Keratinocyte (primary cell): ENCODE measurements at regions not wholly inside any gene's neighbourhood (a gene's known extent, or its start where the extent isn't known, plus 50 kb on each side); places are given as distances from the start of the nearest gene placed in this dataset.

Source experiments
- DNase-seq: peaks from one replicate; pipeline ENCODE4 v3.0.0-alpha.2; 2011; ENCODE audit warnings: low read depth, missing footprints, low spot score
- FAIRE-seq: peaks from 2 replicates; lab custom pipeline; 2011; peaks lifted over from hg19 to GRCh38; lab: Jason Lieb, UNC
- H2AFZ ChIP-seq: 2 replicates; pipeline ENCODE4 v1.6.0; 2012; ENCODE audit warnings: low read length, control low read depth, inconsistent platforms; ENCODE audit not compliant: control insufficient read depth
- H3K27ac ChIP-seq: 2 replicates; pipeline ENCODE4 v1.5.1; 2011; ENCODE audit warnings: low read length; ENCODE audit not compliant: control insufficient read depth, insufficient read depth
- H3K27me3 ChIP-seq: 3 replicates; pipeline ENCODE4 v1.6.0; 2011; ENCODE audit warnings: low read length; ENCODE audit not compliant: control insufficient read depth, insufficient read depth; ENCODE audit errors: extremely low read depth
- H3K36me3 ChIP-seq, 2 experiments: 2 replicates in 1 of 2; 3 replicates in 1 of 2; pipeline ENCODE4 v1.5.1; 2011; ENCODE audit warnings: low read length in 2 of 2, mild to moderate bottlenecking in 1 of 2; ENCODE audit not compliant: control insufficient read depth in 2 of 2, insufficient read depth in 2 of 2; ENCODE audit errors: extremely low read depth in 1 of 2
- H3K4me1 ChIP-seq: 3 replicates; pipeline ENCODE4 v1.5.1; 2011; ENCODE audit warnings: low read length; ENCODE audit not compliant: control insufficient read depth, insufficient read depth; ENCODE audit errors: extremely low read depth
- H3K4me2 ChIP-seq: 3 replicates; pipeline ENCODE4 v1.6.0; 2011; ENCODE audit warnings: low read depth, low read length; ENCODE audit not compliant: control insufficient read depth, insufficient read depth; ENCODE audit errors: extremely low read depth
- H3K4me3 ChIP-seq, 3 experiments: fragments of 200-600 bp in 1 of 3; sonication (generic) in 1 of 3; 2 replicates in 2 of 3; 3 replicates in 1 of 3; pipeline ENCODE4 v1.5.1; 2011 to 2016; ENCODE audit warnings: low read length in 3 of 3, mild to moderate bottlenecking in 3 of 3, control low read depth in 2 of 3, inconsistent platforms in 1 of 3, low read depth in 1 of 3, mixed read lengths in 1 of 3, mixed run types in 1 of 3, moderate library complexity in 1 of 3; ENCODE audit not compliant: control insufficient read depth in 2 of 3, insufficient read depth in 2 of 3; ENCODE audit errors: extremely low read depth in 1 of 3
- H3K79me2 ChIP-seq: 2 replicates; pipeline ENCODE4 v1.6.0; 2012; ENCODE audit warnings: low read length; ENCODE audit not compliant: control insufficient read depth, insufficient read depth
- H3K9ac ChIP-seq: 3 replicates; pipeline ENCODE4 v1.6.0; 2011; ENCODE audit warnings: low read length; ENCODE audit not compliant: control insufficient read depth, insufficient read depth; ENCODE audit errors: extremely low read depth
- H3K9me1 ChIP-seq: 3 replicates; pipeline ENCODE4 v1.6.0; 2011; ENCODE audit warnings: low read length; ENCODE audit not compliant: control insufficient read depth, insufficient read depth; ENCODE audit errors: extremely low read depth
- H3K9me3 ChIP-seq: 2 replicates; pipeline ENCODE4 v1.5.1; 2012; ENCODE audit warnings: low read depth, low read length; ENCODE audit not compliant: control insufficient read depth
- H4K20me1 ChIP-seq: 3 replicates; pipeline ENCODE4 v1.6.0; 2011; ENCODE audit warnings: low read length; ENCODE audit not compliant: control insufficient read depth, insufficient read depth; ENCODE audit errors: extremely low read depth
- EZH2 ChIP-seq: IDR thresholded peaks from one replicate; pipeline ENCODE4 v1.6.1; 2012; ENCODE audit warnings: inconsistent platforms, mild to moderate bottlenecking, low read length, moderate library complexity
- dilution Hi-C: fragments of 300-500 bp; cut with MboI; formaldehyde crosslinking; loops from one replicate; pipeline ENCODE4 v1.7.0; 2020; ENCODE audit warnings: low sequenced_read_pairs; ENCODE audit not compliant: extremely low pct_ligation_motif_present
- TF ChIP-seq, protein P1 (sequence below), 3 experiments: IDR thresholded peaks in 1 of 3; conservative IDR thresholded peaks in 1 of 3; optimal IDR thresholded peaks in 1 of 3; 2 replicates in 2 of 3; 3 replicates in 1 of 3; pipeline versions ENCODE3 to v1.5.1; 2011; ENCODE audit warnings: low read length in 3 of 3, mild to moderate bottlenecking in 3 of 3, moderate library complexity in 2 of 3, control low read depth in 1 of 3, inconsistent platforms in 1 of 3; ENCODE audit not compliant: insufficient read depth in 2 of 3; ENCODE audit errors: extremely low read depth in 1 of 3

DNA sequence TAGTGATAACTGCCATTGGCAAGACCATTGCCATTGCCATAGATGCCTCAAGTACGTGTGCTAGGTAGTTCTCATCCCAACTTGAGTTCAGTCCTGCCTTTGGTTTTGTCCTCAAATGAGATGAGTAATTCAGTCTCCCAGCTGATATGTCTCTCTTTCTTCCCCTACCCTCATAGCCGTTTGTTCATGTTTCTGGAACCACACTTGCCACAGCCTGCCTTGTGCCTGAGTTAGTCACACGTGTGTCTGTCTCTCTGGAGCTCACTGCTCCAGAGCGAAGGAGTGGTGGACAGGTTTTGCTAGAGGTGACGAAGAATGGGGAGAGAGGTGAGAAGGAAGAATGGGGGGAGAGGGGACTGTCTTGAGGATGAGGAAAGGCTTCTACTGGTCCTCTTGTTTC, 88.0 kb upstream of the IGF1R start:
- Histone ChIP-seq H3K9ac (peak overlapping the region; percentile 16), H3K27ac (peak overlapping the region; percentile 90), H3K27me3 (no peaks in the 10 kb centered on the region), H3K4me2 (peak overlapping the region; percentile 29), H4K20me1 (no peaks in the 10 kb centered on the region), H3K36me3 (no peaks in the 10 kb centered on the region), H2AFZ (no peak overlapping the region), H3K79me2 (no peaks in the 10 kb centered on the region), H3K4me3 (no peak overlapping the region), H3K9me1 (no peaks in the 10 kb centered on the region), H3K9me3 (no peaks in the 10 kb centered on the region), H3K4me1 (peaks cover 34% of the 10 kb centered on the region)
- no peak for TF ChIP-seq EZH2
- TF ChIP-seq, protein P1, sequence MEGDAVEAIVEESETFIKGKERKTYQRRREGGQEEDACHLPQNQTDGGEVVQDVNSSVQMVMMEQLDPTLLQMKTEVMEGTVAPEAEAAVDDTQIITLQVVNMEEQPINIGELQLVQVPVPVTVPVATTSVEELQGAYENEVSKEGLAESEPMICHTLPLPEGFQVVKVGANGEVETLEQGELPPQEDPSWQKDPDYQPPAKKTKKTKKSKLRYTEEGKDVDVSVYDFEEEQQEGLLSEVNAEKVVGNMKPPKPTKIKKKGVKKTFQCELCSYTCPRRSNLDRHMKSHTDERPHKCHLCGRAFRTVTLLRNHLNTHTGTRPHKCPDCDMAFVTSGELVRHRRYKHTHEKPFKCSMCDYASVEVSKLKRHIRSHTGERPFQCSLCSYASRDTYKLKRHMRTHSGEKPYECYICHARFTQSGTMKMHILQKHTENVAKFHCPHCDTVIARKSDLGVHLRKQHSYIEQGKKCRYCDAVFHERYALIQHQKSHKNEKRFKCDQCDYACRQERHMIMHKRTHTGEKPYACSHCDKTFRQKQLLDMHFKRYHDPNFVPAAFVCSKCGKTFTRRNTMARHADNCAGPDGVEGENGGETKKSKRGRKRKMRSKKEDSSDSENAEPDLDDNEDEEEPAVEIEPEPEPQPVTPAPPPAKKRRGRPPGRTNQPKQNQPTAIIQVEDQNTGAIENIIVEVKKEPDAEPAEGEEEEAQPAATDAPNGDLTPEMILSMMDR (optimal IDR thresholded peaks at IDR 0.05 in 1 of 3, IDR thresholded peaks at IDR 0.05 in 1 of 3, conservative IDR thresholded peaks at IDR 0.05 in 1 of 3; ENCODE audit: extremely low read depth in 1 of 3, insufficient read depth in 2 of 3, low read length in 3 of 3) = no peak
- DNase-seq (peak; percentile 79), FAIRE-seq (peak; percentile 97)
- dilution Hi-C loops = no loop called here

GRCh38 chr15:98561169-98561941, 87.0 kb upstream of the IGF1R start:
- Histone ChIP-seq H3K79me2 (no peaks in the 10 kb centered on the region), H2AFZ (no peak overlapping the region), H3K27me3 (no peaks in the 10 kb centered on the region), H3K4me2 (no peak overlapping the region), H3K9me1 (no peaks in the 10 kb centered on the region), H3K4me1 (peaks cover 34% of the 10 kb centered on the region), H3K36me3 (no peaks in the 10 kb centered on the region), H3K27ac (peak overlapping the region; percentile 90), H4K20me1 (no peaks in the 10 kb centered on the region), H3K9me3 (no peaks in the 10 kb centered on the region), H3K4me3 (no peak overlapping the region), H3K9ac (peak overlapping the region; percentile 77)
- no peak for DNase-seq
- FAIRE-seq = no peak
- dilution Hi-C loops = no loop called here
- TF ChIP-seq, protein P1 (optimal IDR thresholded peaks at IDR 0.05 in 1 of 3, IDR thresholded peaks at IDR 0.05 in 1 of 3, conservative IDR thresholded peaks at IDR 0.05 in 1 of 3; ENCODE audit: extremely low read depth in 1 of 3, insufficient read depth in 2 of 3, low read length in 3 of 3) = no peak
- no peak for TF ChIP-seq EZH2
